Skeletal muscle tissue (tissue), 3 donors: ENCODE measurements at regions not wholly inside any gene's neighbourhood (a gene's known extent, or its start where the extent isn't known, plus 50 kb on each side); places are given as distances from the start of the nearest gene placed in this dataset.
A peak's percentile ranks its signal among the peaks of the same experiment; 100 is the strongest.

Source experiments
- H3K27ac ChIP-seq: one replicate; pipeline ENCODE4 v1.7.0; 2013; ENCODE audit warnings: mild to moderate bottlenecking, low read depth, low read length, inconsistent platforms
- H3K27me3 ChIP-seq, 3 donors: one replicate each; pipeline ENCODE4 v1.7.0; 2013; ENCODE audit warnings: low read length in 3 of 3; ENCODE audit not compliant: control insufficient read depth in 3 of 3, insufficient read depth in 3 of 3
- H3K36me3 ChIP-seq, 3 donors: one replicate each; pipeline ENCODE4 v1.7.0; 2013; ENCODE audit warnings: low read length in 3 of 3; ENCODE audit not compliant: control insufficient read depth in 3 of 3, insufficient read depth in 3 of 3
- H3K4me1 ChIP-seq, 3 donors: one replicate each; pipeline ENCODE4 v1.7.0; 2013; ENCODE audit warnings: low read length in 3 of 3, mild to moderate bottlenecking in 3 of 3; ENCODE audit not compliant: control insufficient read depth in 3 of 3, insufficient read depth in 3 of 3
- H3K4me3 ChIP-seq, 3 donors: one replicate each; pipeline ENCODE4 v1.7.0; 2013; ENCODE audit warnings: low read length in 3 of 3
- H3K9ac ChIP-seq, 3 donors: one replicate each; pipeline ENCODE4 v1.7.0; 2013; ENCODE audit warnings: low read length in 3 of 3, mild to moderate bottlenecking in 3 of 3, moderate library complexity in 2 of 3, low read depth in 1 of 3
- H3K9me3 ChIP-seq, 3 donors: one replicate each; pipeline ENCODE4 v1.7.0; 2013; ENCODE audit warnings: low read length in 3 of 3; ENCODE audit not compliant: control insufficient read depth in 3 of 3
- donor health status: Osteomylitis.

DNA sequence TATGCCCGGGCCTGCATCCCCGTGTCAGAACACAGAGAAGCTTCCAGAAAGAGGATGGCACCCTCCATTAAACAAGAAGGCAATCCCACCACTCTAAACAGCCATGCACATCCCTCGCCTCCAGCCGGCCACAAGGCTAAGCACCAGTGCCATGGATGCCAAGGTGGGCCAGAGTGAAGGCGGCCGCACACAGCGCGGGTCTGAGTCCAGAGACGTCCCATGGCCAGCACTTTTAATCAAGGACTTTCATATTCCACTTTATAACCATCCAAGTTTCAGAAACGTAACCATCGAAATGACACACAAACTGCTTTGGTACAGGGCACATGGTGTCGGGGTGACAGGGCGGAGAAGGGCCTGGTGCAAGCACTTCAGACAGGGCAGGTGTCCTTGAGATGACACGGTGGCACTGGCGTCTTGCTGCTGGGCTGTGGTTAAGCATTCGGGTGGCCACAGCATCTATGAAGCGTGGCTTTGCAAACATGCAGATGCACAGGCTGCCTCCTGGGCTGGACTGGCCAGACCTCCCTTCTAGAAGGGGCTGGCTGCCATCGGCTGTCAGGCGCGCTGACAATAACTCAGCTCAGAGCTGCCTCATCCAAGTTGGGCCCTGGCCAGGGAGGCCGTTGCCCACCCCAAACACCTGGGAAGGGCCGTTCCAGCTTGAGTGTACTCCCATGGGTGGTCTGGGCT, 117.2 kb downstream of the RFLNA start:
- Histone ChIP-seq H3K27ac (peak overlapping the region; percentile 82), H3K27me3 (no peaks in the 10 kb centered on the region), H3K36me3 (peaks cover 7 to 10% (median 7%) of the 10 kb centered on the region in 3 donors), H3K4me3 (peak overlapping the region in 1 of 3 donors; percentile 6), H3K9ac (no peak overlapping the region), H3K9me3 (no peaks in the 10 kb centered on the region), H3K4me1 (peaks cover 38 to 66% (median 50%) of the 10 kb centered on the region in 3 donors)

DNA sequence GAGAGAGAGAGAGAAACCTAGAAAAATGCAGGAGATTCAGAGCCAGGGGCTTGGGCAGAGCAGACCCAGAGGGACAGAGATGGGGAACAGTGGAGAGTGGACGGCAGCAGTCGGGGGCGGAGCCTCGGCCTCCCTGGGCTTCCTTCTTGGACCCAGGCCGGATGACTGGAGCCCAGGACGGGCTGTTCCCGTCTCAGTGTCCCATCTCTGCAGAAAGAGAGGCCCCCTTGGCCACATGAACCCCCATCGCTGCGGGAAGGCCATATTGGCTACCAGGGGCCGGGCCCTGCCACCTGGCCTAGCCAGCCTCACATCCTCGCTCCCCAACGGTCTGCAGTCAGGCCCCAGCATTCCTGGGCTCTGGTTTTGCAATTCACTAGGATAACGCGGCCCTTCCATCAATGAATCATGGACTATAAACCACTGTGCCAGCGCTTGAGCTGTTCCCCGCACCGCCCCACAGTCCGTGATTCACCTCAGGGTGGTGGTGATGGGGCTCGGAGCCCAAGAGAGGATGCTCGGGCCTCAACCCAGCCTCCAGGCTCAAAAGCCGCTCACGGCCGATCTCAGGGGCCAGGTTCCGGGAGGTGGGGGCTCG, 116.5 kb downstream of the RFLNA start:
- Histone ChIP-seq H3K9me3 (no peaks in the 10 kb centered on the region), H3K27ac (peak overlapping the region; percentile 82), H3K36me3 (peaks cover 7 to 11% (median 7%) of the 10 kb centered on the region in 3 donors), H3K27me3 (no peaks in the 10 kb centered on the region), H3K4me1 (peaks cover 38 to 69% (median 54%) of the 10 kb centered on the region in 3 donors), H3K9ac (peak overlapping the region in 2 of 3 donors; percentile 32 to 45), H3K4me3 (peak overlapping the region in 1 of 3 donors; percentile 6)

DNA sequence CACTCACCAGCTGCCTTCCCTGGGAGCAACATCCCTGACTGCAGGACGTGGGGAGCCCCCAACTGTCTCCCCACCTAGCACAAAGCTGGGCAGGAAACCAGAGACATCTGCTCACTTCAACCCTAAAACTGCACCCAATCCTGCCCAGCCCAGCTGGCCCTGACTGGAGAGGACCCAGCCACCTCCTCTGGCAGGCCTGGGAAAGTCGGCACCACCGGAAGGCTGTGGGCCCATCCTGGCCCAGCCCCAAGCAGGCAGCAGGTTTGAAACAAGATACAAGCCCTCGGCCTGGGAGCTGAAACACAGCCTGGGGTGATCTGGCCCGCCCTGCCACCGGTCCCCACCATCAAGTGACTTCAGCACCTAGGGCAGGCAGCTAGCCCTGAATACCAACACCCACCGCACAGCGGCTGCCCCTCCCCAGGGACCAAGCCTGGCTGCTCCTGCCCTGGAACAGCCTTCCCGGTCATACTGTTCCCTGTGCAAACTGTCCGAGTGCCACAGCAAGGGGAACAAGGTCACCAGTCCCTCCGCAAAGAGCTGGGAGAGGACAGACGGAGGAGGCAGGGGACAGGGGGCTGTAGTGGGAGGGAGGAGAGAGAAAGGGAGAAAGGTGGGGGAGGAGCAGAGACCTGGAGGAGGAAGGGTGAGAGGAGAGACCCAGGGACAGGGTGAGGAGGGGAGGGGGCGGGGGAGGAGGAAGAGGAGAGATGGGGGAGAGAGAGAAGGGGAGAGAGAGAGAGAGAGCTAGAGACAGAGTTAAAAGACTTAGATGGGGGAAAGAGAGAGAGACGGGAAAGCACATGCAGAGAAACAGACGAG, 115.7 kb downstream of the RFLNA start:
- H3K9ac ChIP-seq, result peak overlapping the region in 2 of 3 donors; percentile 32 to 72
- no peak overlapping the region for H3K4me3 ChIP-seq
- no peaks in the 10 kb centered on the region for H3K27me3 ChIP-seq
- peak overlapping the region; percentile 82 for H3K27ac ChIP-seq
- H3K9me3 ChIP-seq, result no peaks in the 10 kb centered on the region
- peaks cover 7 to 11% (median 7%) of the 10 kb centered on the region in 3 donors for H3K36me3 ChIP-seq
- peaks cover 38 to 69% (median 54%) of the 10 kb centered on the region in 3 donors for H3K4me1 ChIP-seq

DNA sequence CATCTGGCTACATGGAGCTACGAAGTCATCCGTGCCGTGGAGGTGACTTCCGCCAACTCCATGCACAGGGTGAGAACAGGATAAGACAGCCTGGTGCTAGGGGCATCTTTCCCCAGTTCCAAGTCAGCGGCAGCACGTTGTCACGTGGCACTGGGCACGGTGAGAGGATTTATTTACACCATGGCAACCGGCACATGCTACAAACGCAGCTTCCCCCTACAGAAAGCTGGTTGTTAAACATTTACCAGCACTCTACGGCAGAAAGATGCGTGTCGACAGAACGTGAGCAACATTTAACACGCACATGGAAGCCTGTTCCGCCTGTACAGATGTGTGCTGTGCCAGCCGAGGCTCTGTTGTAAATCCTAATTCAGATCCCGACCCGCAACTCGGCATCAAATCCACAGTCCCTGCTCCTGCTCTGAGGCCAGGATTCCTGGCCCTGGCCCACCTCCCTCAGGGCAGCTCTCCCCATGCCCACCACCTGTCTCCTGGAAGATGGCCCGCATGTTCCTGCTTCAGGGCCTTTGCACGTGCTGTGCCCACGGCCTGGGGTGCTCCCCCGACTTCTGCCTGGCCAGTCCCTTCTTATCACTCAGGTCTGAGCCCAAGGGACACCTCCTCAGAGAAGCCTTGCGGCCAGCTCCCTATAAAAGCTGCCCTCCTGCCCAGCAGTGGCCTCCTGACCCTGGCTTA, 114.1 kb downstream of the RFLNA start:
- H3K27ac ChIP-seq, result no peak overlapping the region
- H3K9me3 ChIP-seq, result no peaks in the 10 kb centered on the region
- H3K36me3 ChIP-seq, result peaks cover 7 to 11% (median 7%) of the 10 kb centered on the region in 3 donors
- no peaks in the 10 kb centered on the region for H3K27me3 ChIP-seq
- H3K9ac ChIP-seq, result peak overlapping the region in 1 of 3 donors; percentile 40
- no peak overlapping the region for H3K4me3 ChIP-seq
- H3K4me1 ChIP-seq, result peaks cover 54 to 80% (median 70%) of the 10 kb centered on the region in 3 donors

DNA sequence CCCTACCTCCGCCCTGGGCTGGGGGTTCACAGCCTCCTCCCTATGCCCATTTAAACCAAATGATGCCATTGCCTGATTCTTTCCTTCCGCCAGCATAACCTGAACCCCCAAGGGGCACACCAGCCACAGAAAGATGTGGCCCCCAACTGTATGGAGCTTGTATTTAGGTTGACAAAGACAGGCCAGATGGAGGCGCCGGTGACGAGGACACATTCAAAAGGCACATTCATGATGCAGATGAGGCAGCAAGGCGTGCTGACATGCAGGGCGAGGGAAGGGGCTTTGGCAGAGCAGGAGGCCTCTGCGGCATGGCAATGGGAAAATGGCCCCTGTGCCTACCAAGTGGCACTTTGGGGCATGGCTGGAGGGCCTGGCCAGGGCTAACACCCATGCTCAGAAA, 112.2 kb downstream of the RFLNA start:
- peaks cover 5 to 11% (median 7%) of the 10 kb centered on the region in 3 donors for H3K36me3 ChIP-seq
- no peaks in the 10 kb centered on the region for H3K27me3 ChIP-seq
- no peak overlapping the region for H3K4me3 ChIP-seq
- no peak overlapping the region for H3K9ac ChIP-seq
- no peak overlapping the region for H3K27ac ChIP-seq
- peaks cover 53 to 77% (median 69%) of the 10 kb centered on the region in 3 donors for H3K4me1 ChIP-seq
- H3K9me3 ChIP-seq, result no peaks in the 10 kb centered on the region

DNA sequence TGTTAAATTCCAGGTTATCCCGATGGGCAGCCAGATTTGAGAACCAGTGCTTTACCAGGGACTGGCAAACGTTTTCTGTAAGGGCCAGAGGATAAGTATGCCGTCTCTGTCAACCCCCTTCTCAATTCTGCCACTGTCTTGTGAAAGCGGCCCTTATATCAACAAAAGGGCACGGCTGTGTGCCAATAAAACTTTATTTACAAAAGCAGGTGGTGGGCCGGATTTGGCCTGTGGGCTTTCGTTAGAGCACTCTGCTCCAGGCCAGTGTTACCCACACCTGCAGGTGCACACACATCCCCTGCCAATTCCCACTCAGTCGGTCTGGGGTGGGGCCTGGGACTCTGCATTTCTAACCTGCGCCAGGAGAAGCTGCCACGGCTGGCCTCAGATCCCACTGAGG, 111.2 kb downstream of the RFLNA start:
- H3K4me1 ChIP-seq, result peaks cover 43 to 67% (median 62%) of the 10 kb centered on the region in 3 donors
- H3K9me3 ChIP-seq, result no peaks in the 10 kb centered on the region
- H3K36me3 ChIP-seq, result peaks cover 5 to 11% (median 7%) of the 10 kb centered on the region in 3 donors
- no peak overlapping the region for H3K4me3 ChIP-seq
- H3K9ac ChIP-seq, result no peak overlapping the region
- H3K27me3 ChIP-seq, result no peaks in the 10 kb centered on the region
- H3K27ac ChIP-seq, result no peak overlapping the region

DNA sequence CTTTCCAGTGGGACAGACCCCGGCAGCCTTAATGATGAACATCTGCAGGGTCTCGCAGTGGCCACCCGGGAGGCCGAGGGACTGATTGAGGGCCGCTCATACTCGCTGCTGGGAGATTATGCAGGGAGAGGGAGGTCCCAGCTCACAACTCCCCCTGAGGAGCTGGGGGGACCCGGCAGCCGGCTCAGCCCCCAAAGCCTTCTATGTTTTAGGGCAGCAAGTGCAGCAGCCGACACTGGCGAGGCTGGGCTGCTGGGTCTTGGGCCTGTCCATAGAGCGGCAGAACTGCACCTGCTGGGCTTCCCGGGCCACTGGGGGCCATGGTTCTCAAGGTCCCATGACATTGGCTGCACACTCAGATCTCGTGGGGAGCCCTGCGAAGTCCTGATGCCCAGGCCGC, 110.7 kb downstream of the RFLNA start:
- Histone ChIP-seq H3K27ac (no peak overlapping the region), H3K4me1 (peaks cover 39 to 63% (median 58%) of the 10 kb centered on the region in 3 donors), H3K36me3 (peaks cover 8 to 12% (median 9%) of the 10 kb centered on the region in 3 donors), H3K9ac (peak overlapping the region in 1 of 3 donors; percentile 16), H3K4me3 (no peak overlapping the region), H3K27me3 (no peaks in the 10 kb centered on the region), H3K9me3 (no peaks in the 10 kb centered on the region)

DNA sequence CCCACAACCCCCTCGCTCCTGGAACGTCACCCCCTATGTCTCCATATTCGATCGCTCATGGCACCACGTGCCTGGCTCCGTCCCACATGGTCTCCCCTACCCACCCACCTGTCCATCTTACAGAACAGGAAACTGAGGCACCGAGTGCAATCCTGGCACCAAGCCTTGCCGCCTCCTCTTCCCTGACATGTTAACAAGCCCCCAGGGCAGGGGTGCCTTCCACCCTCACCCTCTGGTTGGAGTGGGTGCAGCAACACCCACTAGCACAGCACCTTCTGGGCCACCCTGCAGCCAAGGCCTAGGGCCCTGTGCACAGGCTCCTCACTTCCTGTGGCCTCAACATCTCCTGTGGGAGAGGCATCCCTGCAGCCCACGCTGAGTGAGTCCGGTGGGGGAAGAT, 110.3 kb downstream of the RFLNA start:
- H3K27me3 ChIP-seq, result no peaks in the 10 kb centered on the region
- H3K9ac ChIP-seq, result peak overlapping the region in 1 of 3 donors; percentile 66
- H3K36me3 ChIP-seq, result peaks cover 11 to 16% (median 13%) of the 10 kb centered on the region in 3 donors
- H3K4me1 ChIP-seq, result peaks cover 35 to 62% (median 53%) of the 10 kb centered on the region in 3 donors
- H3K27ac ChIP-seq, result no peak overlapping the region
- no peaks in the 10 kb centered on the region for H3K9me3 ChIP-seq
- no peak overlapping the region for H3K4me3 ChIP-seq

DNA sequence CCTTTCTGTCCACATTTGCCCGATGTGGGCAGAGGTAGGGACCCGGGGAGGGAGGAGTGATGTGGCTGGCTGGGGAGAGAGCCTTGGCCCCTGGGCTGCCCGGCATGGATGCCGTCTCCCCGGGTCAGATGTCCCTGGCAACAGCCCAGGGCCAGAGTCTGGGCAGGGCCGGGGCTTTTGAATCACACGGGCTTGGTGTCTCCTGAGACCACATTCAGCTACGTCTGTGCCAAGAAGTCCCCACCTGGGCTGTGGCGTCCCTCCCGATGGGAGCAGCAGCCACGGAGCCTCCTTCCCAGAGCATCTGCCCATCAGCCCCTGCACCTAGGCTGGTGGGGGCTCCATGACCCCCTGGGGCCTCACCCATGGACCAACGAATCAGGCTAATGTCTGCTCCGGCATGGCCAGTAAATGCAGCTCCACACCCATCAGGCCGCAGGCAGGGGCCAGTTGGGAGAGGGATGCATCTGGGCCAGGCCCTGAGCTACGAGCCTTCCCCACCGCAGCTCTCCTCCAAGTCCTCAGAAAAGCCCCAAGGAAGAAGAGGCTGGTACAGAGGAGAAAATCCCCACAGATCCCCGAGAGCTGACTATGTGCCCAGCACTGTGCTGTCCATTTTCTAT, 109.4 kb downstream of the RFLNA start:
- H3K4me3 ChIP-seq, result no peak overlapping the region
- H3K36me3 ChIP-seq, result peaks cover 12 to 17% (median 13%) of the 10 kb centered on the region in 3 donors
- peaks cover 35 to 63% (median 52%) of the 10 kb centered on the region in 3 donors for H3K4me1 ChIP-seq
- peak overlapping the region in 2 of 3 donors; percentile 46 to 66 for H3K9ac ChIP-seq
- no peaks in the 10 kb centered on the region for H3K27me3 ChIP-seq
- peak overlapping the region; percentile 64 for H3K27ac ChIP-seq
- H3K9me3 ChIP-seq, result no peaks in the 10 kb centered on the region
